NCI-H510A (cell line): ENCODE measurements at regions not wholly inside any gene's neighbourhood (a gene's known extent, or its start where the extent isn't known, plus 50 kb on each side); places are given as distances from the start of the nearest gene placed in this dataset.
"Not testable (repeated sequence)": the region's sequence is repeated elsewhere in the genome, so short reads cannot be mapped to it uniquely, and the experiment has no call there.

ENCODE experiments used
- DNase-seq: peaks from one replicate; lab custom pipeline; 2025; lab: John Stamatoyannopoulos, UW

DNA sequence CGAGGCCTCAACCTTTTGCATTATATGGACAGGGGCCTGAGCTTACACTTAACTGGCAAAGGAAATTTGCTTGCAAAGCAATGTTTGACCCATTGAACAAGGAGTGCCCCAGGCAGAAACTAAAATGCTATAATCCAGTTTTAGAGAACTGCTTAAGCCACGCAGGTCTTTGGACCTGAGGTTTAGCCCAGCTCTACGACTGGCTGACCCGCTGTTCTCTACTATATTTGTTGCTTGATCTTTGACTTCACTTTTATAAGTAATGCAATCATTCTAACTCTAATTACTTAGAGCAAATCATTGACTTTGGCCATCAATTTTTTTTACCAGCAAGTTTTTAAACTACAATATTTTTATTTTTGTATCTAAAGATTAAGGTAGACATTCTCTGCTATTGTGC lies 268.8 kb downstream of the MREG start:
- DNase-seq = no peak

DNA sequence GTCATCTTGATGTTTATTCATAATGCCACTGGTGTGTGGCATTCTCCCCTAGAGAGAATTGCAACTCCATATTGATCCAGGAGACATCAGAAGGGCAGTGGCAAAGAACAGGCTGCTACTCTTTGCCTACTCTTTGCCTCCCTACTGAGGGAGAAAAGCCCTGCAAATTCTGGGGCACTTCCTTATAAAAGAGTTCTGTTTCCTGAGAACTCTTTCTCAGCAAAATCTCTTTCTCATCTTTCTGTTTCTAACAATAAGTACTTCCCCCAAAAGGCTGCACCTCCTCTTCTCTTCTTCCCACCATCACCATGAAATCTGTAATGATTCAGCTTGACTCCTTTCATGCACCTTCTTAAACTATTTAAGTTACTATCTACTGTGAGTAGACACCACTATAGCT lies 270.3 kb downstream of the MREG start:
- DNase-seq = no peak

DNA sequence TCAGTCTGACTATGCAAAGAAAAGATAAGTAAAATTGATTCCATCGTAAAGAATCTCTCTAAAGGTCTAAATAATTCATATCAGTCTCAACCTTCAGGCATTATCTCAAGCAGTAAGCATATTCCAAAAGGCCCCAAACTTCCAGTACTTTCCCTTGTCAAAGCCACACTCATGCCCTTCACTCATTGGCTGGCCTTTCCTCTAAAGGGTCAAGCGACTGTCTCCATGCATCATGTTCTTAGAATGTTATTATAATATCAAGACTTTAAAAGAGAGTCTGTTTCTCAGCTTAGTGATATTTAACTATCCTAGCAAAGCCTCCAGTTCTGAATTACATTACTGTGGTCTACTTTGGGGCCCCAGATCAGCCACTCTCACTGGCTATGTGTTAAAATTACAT lies 271.3 kb downstream of the MREG start:
- no peak for DNase-seq

DNA sequence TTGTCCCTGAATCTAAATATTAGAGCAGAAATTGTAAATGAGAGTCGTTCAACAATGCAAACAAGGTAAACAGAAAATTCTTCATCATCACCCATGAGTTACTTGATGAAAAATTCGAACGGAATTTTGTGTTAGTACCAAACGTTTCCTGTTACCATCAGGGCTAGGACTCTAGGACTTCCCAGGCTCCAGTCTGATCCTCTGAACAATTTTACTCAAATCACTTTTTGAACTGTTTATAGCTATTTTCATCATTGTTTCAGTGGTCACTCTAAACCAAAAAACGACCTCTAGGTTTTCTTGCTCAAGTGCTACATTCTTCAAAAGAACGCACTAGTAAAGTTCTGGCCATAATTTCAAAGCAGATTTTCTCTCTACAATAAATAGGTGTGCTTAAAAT lies 273.3 kb downstream of the MREG start:
- DNase-seq = no peak

DNA sequence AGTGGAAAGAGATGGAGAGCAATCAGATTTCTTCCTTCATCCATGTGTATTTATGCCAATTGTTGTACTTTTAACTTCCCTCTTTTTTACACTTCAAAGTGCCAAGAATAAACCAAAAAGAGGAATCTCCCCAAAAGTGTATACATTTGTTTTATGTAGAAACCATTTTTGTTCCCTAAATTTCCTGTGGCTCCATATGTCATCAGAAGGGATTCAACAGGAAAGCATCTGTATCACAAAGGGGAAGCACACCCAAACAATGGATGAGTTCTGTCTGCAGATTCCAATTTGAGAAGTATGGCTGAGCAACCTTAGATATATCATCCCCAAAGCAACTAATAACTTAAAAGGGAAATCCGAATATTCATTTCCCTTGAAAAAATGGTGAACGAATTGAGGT lies 275.0 kb downstream of the MREG start:
- DNase-seq = no peak

DNA sequence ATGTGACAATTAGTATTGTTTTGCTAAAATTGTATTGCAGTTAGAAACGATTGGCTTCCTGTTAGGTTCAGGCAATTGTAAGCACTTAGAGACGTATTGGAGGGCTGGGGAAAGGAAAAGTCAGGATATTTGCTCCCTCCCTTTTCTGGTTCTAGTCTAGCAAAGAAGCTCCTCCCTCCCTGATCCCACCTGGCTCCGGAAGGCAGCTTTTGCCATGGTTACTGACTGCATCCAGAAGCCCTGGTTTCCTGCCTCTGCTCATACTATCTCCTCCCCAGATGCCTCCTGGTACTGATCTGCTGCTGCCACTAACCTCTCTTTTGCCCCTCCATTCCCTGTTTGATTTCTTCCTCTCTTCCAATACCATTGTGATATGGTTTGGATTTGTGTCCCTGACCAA lies 275.9 kb downstream of the MREG start:
- DNase-seq = no peak

DNA sequence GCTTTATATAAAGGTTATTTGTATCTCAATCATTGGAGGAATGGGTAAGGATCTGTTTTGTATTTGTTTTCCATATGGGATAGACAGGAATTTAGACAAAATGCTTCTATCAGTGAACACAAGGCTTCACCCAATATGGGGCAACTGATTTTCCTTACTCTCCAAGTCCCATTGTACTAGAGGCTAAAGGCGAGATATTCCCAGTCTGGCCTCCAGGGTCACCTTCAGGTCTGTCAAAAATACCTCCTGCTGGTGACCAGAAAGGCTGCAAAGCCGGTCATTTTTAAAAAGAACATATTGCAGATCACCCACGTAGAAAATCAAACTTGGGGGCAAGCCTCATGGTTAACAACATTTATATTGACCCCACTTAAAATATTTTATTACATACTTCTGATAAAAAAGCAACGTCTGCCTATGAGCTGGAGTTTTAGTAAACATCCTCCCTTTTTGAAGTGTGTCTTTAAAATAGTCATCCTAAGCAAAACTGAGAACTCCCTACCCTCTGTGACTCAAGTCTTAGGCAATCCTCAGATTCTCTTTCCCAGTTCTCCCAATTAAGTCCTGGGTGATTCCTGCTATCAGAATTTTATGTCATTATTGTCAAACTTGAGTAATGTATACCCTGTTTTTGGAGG lies 276.6 kb downstream of the MREG start:
- DNase-seq = no peak

DNA sequence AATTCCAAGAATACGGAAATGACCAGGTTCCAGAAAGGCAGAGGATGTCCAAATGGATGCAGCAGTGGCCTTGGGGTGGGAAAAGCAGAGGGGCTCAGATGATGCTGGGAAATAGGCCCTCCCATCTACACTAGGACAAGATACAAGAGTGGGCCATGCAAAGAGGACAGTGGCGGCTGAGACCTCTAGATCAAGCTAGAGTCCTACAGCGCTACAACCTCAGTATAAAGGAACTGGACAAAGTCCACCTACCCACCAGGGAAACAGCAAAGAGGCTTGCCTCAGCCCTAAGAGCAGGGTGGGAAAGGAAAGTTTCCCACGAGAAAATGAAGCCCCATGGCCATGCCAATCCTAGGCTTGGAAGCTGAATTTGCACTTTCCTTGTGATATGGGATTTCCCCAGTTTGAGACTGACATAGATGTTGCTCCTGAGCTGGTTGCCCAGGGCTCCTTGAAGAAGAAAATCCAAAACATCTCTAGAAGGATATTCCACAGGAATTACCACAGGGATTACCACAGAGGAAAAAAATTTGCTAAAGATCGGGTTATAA lies 282.2 kb downstream of the MREG start:
- no peak for DNase-seq

GRCh38 chr2:215729985-215730620 lies 283.2 kb downstream of the MREG start:
- no peak for DNase-seq

DNA sequence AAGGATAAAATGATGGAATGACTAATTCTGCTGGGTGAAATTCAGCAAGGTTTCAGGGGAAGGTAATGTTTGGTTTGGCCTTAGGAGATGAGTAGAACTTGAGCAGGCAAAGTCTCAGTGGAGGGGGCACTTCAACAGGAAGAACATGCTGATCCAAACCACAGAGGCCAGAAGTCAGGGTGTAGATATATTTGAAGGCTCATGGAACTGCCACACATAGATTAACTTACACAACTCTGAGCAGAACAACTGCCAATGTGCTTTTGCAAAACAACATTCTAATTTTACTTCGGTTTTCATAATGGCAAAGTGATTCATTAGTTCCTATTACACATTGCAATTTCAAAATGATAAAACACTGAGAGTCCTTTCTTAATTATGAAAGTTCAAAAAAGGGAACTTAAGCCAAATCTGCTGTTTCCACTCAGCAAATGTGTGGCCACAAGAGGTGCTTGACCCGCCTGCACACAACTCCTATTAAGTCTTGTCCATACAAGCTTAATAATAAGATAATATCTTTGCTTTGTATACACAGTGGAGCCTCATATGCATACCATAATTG lies 284.8 kb downstream of the MREG start:
- DNase-seq = no peak

- no peak for DNase-seq
Observed at GRCh38 chr2:215727507-215728503, 285.5 kb downstream of the MREG start.

DNA sequence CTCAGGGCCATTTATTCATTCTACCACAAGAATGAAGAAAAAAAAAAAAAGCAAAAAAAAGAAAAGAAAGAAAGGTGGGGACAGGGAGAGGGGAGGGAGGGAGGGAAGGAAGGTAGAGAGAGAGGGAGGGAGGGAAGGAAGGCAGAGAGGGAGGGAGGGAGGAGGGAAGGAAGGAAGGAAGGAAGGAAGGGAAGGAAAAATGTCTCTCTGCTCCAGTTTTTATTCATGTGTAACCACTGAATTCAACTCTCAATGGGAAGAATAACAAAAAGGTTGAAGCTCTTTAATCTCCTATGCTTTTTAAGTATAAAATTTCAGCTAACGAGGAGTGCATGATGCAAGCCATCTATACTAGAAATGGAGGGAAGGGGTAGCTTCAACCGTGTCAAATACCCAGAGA lies 287.3 kb downstream of the MREG start:
- no peak for DNase-seq

DNA sequence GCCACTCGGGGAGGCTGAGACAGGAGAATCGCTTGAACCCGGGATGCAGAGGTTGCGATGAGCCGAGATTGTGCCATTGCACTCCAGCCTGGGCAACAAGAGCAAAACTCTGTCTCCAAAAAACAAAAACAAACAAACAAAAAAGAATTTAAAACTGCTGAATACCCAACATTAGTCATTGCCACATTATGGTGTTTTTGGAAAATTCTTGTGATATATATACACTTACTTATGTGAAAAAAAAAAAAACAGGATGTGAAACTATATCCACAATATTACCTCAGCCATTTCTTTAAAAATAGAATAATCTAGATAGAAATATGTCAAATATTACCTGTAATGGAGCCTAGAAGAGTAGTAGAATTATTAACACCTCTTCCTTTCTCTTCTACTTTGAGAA lies 288.3 kb upstream of the FN1 start:
- no peak for DNase-seq

- DNase-seq = no peak
Observed at GRCh38 chr2:215723631-215724011, 287.8 kb upstream of the FN1 start.

- no peak for DNase-seq
Observed at GRCh38 chr2:215722986-215723630, 287.2 kb upstream of the FN1 start.

DNA sequence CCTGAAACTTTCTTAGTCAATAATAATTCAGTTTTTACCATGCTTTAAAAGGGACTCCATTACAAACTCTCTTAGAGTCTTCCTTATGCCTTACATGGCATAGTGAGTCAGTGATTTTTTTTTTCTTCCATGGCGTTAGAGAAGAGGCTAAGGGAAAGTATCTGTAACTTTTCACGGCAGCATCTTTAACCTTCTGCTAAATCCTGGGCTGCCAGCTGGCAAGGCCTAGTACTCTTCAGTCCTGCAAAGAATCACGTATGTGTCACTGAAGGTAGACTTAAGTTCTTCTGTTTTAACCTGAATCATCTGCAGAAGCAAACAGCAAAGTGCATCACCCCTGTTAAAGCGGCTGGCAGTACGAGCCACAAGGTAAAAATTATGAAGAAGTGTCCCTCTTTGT lies 286.3 kb upstream of the FN1 start:
- DNase-seq = no peak

DNA sequence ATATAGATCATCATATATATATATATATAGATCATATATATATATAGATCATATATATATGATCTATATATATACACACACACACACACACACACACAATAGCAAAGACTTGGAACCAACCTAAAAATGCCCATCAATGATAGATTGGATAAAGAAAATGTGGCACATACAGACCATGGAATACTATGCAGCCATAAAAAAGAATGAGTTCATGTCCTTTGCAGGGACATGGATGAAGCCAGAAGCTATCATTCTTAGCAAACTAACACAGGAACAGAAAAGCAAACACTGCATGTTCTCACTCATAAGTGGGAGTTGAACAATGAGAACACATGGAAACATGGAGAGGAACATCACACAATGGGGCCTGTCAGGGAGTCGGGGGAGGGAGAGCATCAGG lies 285.6 kb upstream of the FN1 start:
- not testable (repeated sequence) for DNase-seq

DNA sequence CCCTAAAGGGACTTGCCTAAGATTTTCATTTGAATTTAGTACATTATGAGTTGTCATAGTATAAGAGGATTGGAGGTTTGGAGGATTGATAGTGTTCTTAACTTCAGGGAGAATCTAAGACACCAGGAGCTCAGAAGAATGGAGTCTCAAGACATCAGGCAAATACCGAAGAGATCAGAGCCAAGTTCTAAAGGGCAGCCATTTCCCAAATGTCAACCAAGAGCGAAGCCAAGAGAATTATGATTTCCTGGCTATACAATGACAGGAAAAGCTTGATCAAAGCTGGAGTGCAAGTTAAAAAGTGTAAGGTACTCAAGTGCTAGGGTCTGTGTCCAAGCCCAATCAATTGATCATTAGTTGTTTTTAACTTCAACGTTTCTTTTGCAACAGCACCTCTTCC lies 283.0 kb upstream of the FN1 start:
- no peak for DNase-seq

GRCh38 chr2:215718436-215718835 lies 282.6 kb upstream of the FN1 start:
- DNase-seq = no peak

DNA sequence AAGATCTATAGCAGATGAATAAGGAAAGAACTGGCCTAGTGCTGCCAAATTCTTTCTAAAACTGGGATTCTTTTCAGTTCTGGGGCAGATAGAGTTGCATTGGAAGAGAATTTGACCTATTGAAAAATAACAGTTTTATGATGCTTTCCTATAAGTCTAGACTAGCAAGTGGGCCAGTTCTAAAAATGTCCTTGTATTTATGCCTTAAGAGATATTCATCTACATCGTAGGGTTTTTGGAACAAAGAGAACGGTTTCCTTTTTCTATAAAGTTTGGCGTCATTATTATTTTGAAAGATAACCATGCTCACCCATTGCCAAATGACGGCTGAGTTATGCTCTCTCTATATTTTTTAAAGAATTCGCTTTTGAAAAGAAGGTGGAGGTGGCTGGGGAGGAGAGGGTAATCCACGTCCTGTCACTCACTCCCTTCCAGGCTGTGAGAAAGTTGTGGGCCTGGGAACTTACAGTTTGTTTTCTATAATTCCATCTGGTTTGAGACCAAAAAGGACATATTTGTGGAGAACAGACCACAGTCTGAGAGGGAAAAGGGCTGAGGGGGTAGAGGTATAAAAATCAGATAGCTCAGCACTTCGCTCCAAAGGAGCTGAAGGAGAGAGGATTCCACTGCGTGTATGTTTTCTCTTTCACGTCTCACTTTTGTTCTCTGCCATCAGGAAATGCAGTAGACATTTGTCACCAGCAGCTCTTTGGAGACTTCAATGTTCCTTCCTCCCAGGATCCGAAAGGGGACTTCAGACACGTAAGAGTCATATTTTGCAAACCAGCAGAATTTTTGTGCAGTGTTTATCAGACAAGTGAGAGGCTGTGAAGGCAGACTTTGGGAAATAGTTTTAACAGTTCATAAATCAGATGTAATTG lies 281.9 kb upstream of the FN1 start:
- DNase-seq = no peak

DNA sequence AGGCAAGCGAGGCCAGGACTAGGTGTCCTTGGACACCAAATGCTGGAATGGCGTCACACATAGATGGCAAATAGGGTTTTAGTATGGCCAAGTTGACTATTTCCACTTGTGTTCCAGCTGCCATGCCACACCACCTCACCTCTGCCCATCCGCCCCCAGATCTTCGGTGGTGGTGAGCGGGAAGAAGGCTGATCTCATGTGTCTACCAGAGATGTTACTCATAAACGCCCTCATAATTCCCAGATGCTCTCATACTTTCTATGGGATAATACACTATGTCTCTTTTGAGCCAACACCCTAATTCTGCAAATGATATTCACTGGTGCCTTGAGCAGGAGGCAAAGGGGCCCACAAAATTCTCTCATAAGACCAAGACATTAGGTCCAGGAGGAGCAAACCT lies 281.1 kb upstream of the FN1 start:
- no peak for DNase-seq
